Ishikawa (cell line): ENCODE measurements at regions not wholly inside any gene's neighbourhood (a gene's known extent, or its start where the extent isn't known, plus 50 kb on each side); places are given as distances from the start of the nearest gene placed in this dataset.

Source experiments
- CEBPB ChIP-seq: IDR thresholded peaks from 2 replicates; pipeline ENCODE4 v1.6.1; 2012
- EGR1 ChIP-seq: IDR thresholded peaks from 2 replicates; pipeline ENCODE4 v1.6.1; 2012
- EP300 ChIP-seq: IDR thresholded peaks from 2 replicates; pipeline ENCODE4 v1.6.1; 2012; ENCODE audit warnings: borderline replicate concordance
- RAD21 ChIP-seq: IDR thresholded peaks from 2 replicates; pipeline ENCODE4 v1.6.1; 2012; ENCODE audit warnings: low read depth
- TAF1 ChIP-seq: IDR thresholded peaks from 2 replicates; pipeline ENCODE4 v1.6.1; 2012; ENCODE audit warnings: low read depth, mild to moderate bottlenecking
- TCF12 ChIP-seq: IDR thresholded peaks from 2 replicates; pipeline ENCODE4 v1.6.1; 2012; ENCODE audit warnings: low read depth
- YY1 ChIP-seq: IDR thresholded peaks from 2 replicates; pipeline ENCODE4 v1.6.1; 2012; ENCODE audit warnings: low read depth
- ZBTB7A ChIP-seq: IDR thresholded peaks from 2 replicates; pipeline ENCODE4 v1.6.1; 2012; ENCODE audit warnings: low read depth
- TF ChIP-seq, protein P1 (sequence below): IDR thresholded peaks from 2 replicates; pipeline ENCODE4 v1.6.1; 2012
- TF ChIP-seq, protein P2 (sequence below): IDR thresholded peaks from 2 replicates; pipeline ENCODE4 v1.6.1; 2012; ENCODE audit warnings: low read depth, mild to moderate bottlenecking

DNA sequence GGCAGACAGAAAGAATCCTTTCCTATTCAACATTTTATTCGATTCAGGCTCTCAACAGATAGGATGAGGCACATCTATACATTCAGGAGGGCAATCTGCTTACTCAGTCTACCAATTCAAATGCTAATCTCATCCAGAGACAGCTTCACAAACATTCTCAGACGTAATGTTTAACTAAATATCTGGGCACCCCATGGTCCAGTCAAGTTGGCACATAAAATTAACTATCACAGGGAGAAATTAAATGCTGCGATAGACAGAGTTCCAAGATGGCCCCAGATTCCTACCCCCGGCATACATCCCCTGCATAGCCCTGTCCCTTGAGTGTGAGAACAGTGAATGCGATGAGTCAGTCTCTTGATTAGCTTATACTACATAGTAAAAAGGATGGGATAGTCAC lies 184.3 kb downstream of the FGFR2 start:
- TF ChIP-seq TAF1 (no peak), CEBPB (no peak), ZBTB7A (no peak), RAD21 (no peak), YY1 (no peak), EP300 (no peak), TCF12 (no peak), EGR1 (no peak)
- TF ChIP-seq, protein P1, sequence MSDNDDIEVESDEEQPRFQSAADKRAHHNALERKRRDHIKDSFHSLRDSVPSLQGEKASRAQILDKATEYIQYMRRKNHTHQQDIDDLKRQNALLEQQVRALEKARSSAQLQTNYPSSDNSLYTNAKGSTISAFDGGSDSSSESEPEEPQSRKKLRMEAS: no peak
- TF ChIP-seq, protein P2, sequence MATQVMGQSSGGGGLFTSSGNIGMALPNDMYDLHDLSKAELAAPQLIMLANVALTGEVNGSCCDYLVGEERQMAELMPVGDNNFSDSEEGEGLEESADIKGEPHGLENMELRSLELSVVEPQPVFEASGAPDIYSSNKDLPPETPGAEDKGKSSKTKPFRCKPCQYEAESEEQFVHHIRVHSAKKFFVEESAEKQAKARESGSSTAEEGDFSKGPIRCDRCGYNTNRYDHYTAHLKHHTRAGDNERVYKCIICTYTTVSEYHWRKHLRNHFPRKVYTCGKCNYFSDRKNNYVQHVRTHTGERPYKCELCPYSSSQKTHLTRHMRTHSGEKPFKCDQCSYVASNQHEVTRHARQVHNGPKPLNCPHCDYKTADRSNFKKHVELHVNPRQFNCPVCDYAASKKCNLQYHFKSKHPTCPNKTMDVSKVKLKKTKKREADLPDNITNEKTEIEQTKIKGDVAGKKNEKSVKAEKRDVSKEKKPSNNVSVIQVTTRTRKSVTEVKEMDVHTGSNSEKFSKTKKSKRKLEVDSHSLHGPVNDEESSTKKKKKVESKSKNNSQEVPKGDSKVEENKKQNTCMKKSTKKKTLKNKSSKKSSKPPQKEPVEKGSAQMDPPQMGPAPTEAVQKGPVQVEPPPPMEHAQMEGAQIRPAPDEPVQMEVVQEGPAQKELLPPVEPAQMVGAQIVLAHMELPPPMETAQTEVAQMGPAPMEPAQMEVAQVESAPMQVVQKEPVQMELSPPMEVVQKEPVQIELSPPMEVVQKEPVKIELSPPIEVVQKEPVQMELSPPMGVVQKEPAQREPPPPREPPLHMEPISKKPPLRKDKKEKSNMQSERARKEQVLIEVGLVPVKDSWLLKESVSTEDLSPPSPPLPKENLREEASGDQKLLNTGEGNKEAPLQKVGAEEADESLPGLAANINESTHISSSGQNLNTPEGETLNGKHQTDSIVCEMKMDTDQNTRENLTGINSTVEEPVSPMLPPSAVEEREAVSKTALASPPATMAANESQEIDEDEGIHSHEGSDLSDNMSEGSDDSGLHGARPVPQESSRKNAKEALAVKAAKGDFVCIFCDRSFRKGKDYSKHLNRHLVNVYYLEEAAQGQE: no peak
